ENCODE measurements at regions not wholly inside any gene's neighbourhood (a gene's known extent, or its start where the extent isn't known, plus 50 kb on each side); places are given as distances from the start of the nearest gene placed in this dataset.

DNA sequence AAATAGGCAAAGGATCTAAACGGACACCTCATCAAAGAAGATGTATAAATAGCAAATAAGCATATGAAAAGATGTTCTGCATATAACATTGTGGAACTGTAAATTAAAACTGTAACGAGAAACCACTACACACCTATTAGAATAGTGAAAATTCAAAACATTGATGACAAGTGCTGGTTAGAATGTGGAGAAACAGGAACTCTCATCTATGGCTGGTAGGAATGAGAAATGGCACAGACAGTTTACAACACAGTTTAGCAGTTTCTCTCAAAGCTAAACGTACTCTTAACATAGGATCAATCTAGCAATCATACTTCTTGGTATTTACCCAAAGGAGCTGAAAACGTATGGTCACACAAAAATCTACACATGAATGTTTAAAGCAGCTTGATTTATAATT, 126.2 kb downstream of the TRIB2 start:
- TF ChIP-seq NFRKB (IDR thresholded peaks at IDR 0.05) (no peak), FOXA1 (IDR thresholded peaks at IDR 0.05) (no peak), CTBP1 (IDR thresholded peaks at IDR 0.05; ENCODE audit: borderline replicate concordance) (no peak), SP1 (IDR thresholded peaks at IDR 0.05) (no peak), LEF1 (IDR thresholded peaks at IDR 0.05; ENCODE audit: borderline replicate concordance) (no peak), HDGF (IDR thresholded peaks at IDR 0.05; ENCODE audit: borderline replicate concordance) (no peak)

Data from HEK293T (cell line).